Upper lobe of left lung (tissue), 6 donors: ENCODE measurements at regions not wholly inside any gene's neighbourhood (a gene's known extent, or its start where the extent isn't known, plus 50 kb on each side); places are given as distances from the start of the nearest gene placed in this dataset.

ENCODE experiments used
- ATAC-seq, 2 donors: fragments of 200-7000 bp; cut with Tn5 transposase; one replicate each; pipeline ENCODE4 v1.9.1; 2022; ENCODE audit warnings: mild to moderate bottlenecking in 2 of 2, moderate library complexity in 2 of 2; ENCODE audit not compliant: low FRiP score in 2 of 2
- DNase-seq, 2 donors: peaks; one replicate each; pipeline ENCODE4 v3.0.0-alpha.2; 2019 to 2020
- H3K27ac ChIP-seq, 4 donors: fragments of 200-600 bp; sonication (generic); one replicate each; pipeline ENCODE4 v1.5.1; 2016 to 2019
- H3K27me3 ChIP-seq, 4 donors: fragments of 200-600 bp; sonication (generic); one replicate each; pipeline ENCODE4 v1.5.1; 2017 to 2019
- H3K36me3 ChIP-seq, 4 donors: fragments of 200-600 bp; sonication (generic); one replicate each; pipeline ENCODE4 v1.5.1; 2016 to 2019
- H3K4me1 ChIP-seq, 4 donors: fragments of 200-600 bp; sonication (generic); one replicate each; pipeline ENCODE4 v1.5.1; 2018 to 2019
- H3K4me3 ChIP-seq, 4 donors: fragments of 200-600 bp; sonication (generic); one replicate each; pipeline ENCODE4 v1.5.1; 2017 to 2019; ENCODE audit warnings: mild to moderate bottlenecking in 2 of 4, moderate library complexity in 1 of 4
- H3K9me3 ChIP-seq, 4 donors: fragments of 200-600 bp; sonication (generic); one replicate each; pipeline ENCODE4 v1.5.1; 2018 to 2019
- EP300 ChIP-seq, 4 donors: sonication (generic); formaldehyde crosslinking; IDR thresholded peaks; one replicate each; pipeline ENCODE4 v1.5.1; 2017; ENCODE audit warnings: antibody characterized with exemption in 4 of 4, control low read depth in 2 of 4
- POLR2A ChIP-seq, 4 donors: fragments of 450-650 bp; IDR thresholded peaks; one replicate each; pipeline ENCODE4 v1.5.1; 2016 to 2017; ENCODE audit warnings: antibody characterized with exemption in 4 of 4, mild to moderate bottlenecking in 2 of 4
- POLR2AphosphoS5 ChIP-seq, 2 donors: sonication (generic); formaldehyde crosslinking; IDR thresholded peaks; one replicate each; pipeline ENCODE4 v1.5.1; 2017; ENCODE audit warnings: antibody characterized with exemption in 2 of 2
- WGBS, 2 donors: methylation state at CpG; one replicate each; pipeline ENCODE4 v1.1.5; 2017 to 2018; 5-methylcytosine and 5-hydroxymethylcytosine counted together
- TF ChIP-seq, protein P1 (sequence below), 6 experiments: fragments of 450-650 bp in 4 of 6; fragments of 200-600 bp in 2 of 6; sonication (generic) in 2 of 6; IDR thresholded peaks; one replicate each; pipeline ENCODE4 v1.5.1; 2016 to 2019; ENCODE audit warnings: antibody characterized with exemption in 6 of 6
- donor health status: DM: no; HTN: no; CAD: no; lungs with moderate emphysema.
- donor health status: DM: no; HTN: yes; CAD: no; lungs with severe emphysema.

DNA sequence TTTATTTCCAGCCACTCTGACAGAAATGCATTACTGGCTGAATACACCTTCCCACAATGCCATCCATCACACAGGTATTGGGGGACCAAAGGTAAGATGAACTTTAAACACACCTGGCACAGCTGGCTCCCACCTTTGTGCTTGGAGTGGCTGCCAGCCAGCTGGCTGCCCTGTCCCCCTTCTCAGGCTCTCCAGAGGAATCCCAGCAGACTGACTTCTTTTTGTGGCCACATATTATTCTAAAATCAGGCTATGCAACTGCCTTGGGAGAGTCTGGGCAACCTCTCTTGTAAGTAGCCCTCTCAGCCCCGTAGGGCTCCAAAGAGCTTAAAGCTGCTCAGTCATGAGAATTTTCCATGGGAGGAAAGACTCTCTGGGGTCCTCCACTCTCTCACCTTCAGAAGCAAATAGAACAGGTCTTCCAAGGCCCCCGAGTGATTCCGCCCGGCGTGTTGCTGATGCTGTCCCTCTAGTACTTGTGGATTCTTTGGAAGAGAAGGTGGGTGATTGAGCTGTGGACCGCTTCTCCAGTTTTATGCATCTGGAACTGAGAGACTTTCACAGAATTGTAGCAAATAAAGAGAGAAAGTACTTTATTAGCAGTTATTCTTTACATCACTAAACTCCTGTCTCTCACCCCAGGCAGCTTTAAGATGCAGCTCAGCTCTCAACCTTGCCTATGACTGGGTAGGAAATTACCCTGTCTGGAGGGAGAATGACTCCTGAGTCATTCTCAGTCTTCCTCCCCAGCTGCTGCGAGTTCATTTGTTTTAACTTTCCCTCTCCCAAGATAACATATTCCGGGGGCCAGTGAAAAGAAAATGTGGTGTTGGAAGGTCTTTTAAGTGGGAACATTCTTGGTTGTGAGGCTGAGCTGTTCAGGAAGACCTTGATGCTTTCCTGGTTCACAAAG, 159.4 kb upstream of the PITX1 start:
- Histone ChIP-seq H3K27ac (no peak overlapping the region), H3K9me3 (no peaks in the 10 kb centered on the region), H3K36me3 (no peaks in the 10 kb centered on the region), H3K27me3 (peaks cover 0 to 14% (median 5%) of the 10 kb centered on the region in 4 donors), H3K4me3 (no peak overlapping the region), H3K4me1 (peaks cover 3 to 9% (median 8%) of the 10 kb centered on the region in 4 donors)
- TF ChIP-seq, protein P1, sequence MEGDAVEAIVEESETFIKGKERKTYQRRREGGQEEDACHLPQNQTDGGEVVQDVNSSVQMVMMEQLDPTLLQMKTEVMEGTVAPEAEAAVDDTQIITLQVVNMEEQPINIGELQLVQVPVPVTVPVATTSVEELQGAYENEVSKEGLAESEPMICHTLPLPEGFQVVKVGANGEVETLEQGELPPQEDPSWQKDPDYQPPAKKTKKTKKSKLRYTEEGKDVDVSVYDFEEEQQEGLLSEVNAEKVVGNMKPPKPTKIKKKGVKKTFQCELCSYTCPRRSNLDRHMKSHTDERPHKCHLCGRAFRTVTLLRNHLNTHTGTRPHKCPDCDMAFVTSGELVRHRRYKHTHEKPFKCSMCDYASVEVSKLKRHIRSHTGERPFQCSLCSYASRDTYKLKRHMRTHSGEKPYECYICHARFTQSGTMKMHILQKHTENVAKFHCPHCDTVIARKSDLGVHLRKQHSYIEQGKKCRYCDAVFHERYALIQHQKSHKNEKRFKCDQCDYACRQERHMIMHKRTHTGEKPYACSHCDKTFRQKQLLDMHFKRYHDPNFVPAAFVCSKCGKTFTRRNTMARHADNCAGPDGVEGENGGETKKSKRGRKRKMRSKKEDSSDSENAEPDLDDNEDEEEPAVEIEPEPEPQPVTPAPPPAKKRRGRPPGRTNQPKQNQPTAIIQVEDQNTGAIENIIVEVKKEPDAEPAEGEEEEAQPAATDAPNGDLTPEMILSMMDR (IDR thresholded peaks at IDR 0.05) = no peak
- no peak for TF ChIP-seq POLR2A (IDR thresholded peaks at IDR 0.05)
- no peak for TF ChIP-seq EP300 (IDR thresholded peaks at IDR 0.05)
- TF ChIP-seq POLR2AphosphoS5 (IDR thresholded peaks at IDR 0.05) = no peak
- DNase-seq = no peak
- no peak for ATAC-seq
- WGBS, 2 donors = 69 to 81% methylated on average over 8 of the region's 8 CpGs

DNA sequence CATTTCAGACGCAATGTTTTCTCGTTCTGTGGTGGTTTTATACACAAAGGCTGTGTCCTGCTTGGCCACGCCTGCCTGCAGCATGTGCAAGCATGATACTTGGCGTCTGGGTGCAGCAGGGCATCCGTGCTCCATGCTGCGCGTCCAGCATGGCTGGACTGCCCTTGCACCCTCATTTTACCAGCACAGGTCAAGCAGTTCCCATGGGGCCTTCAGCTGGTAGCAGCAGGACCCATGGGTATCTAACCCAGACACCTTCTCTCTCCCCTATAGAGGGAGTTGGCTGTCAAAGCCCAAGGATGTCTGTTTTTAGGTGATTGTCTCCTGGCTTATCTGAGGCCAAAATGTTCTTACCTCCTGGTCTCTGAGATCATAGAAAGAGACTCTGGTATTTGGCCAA, 158.3 kb upstream of the PITX1 start:
- Histone ChIP-seq H3K9me3 (no peaks in the 10 kb centered on the region), H3K36me3 (no peaks in the 10 kb centered on the region), H3K4me3 (no peak overlapping the region), H3K27ac (no peak overlapping the region), H3K4me1 (peaks cover 3 to 9% (median 8%) of the 10 kb centered on the region in 4 donors), H3K27me3 (peaks cover 0 to 14% (median 5%) of the 10 kb centered on the region in 4 donors)
- no peak for TF ChIP-seq POLR2A (IDR thresholded peaks at IDR 0.05)
- no peak for TF ChIP-seq EP300 (IDR thresholded peaks at IDR 0.05)
- TF ChIP-seq, protein P1 (IDR thresholded peaks at IDR 0.05) = no peak
- TF ChIP-seq POLR2AphosphoS5 (IDR thresholded peaks at IDR 0.05) = no peak
- DNase-seq (peak in 1 of 2 donors; percentile 41), ATAC-seq (no peak)
- 81 to 84% methylated on average over 6 to 7 of the region's 7 CpGs for WGBS, 2 donors

DNA sequence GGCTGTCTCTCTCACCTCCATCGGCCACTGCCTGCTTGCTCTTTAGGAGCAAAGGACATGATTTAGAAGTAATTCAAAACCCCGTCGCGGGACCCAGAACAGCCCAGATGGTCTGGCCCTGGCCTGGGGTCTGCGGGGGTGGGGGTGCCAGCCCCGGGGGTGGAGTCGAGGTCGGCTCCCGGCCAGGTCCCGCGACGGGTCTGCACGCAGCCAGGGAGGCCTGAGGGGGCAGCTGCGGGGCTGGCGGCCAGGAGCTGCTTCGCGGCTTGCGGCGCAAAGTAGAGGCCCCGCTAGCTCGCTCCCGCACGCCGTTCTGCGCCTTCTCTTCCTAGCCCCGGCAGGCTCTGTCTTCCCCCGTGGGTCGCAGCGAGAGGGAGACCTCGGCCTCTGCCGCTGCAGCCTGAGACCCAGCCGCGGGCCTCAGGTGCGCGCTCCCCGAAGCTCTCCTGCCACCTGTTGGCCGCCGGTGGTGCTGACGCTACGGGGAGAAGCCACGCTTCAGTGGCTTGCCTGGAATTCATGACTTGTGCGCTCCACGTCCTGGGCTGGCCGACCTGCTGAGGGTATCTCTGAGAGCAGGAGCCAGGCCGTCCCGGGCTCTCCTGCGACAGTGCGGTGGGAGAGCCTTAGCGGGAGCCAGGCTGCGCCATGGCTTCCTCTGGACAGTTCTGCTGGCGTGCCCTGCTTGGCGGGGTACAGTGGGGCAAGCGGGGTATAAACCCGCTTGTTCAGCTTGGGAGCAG, 157.2 kb upstream of the PITX1 start:
- 5 to 21% methylated on average over 21 to 22 of the region's 54 CpGs for WGBS, 2 donors
- no peak overlapping the region for H3K27ac ChIP-seq
- ATAC-seq = peak; percentile 89
- H3K9me3 ChIP-seq = no peaks in the 10 kb centered on the region
- H3K4me1 ChIP-seq = peaks cover 3 to 9% (median 8%) of the 10 kb centered on the region in 4 donors
- no peak for TF ChIP-seq POLR2AphosphoS5 (IDR thresholded peaks at IDR 0.05)
- TF ChIP-seq POLR2A (IDR thresholded peaks at IDR 0.05) = no peak
- no peak for TF ChIP-seq EP300 (IDR thresholded peaks at IDR 0.05)
- TF ChIP-seq, protein P1 (IDR thresholded peaks at IDR 0.05) = peak; percentile 71 to 95 (median 88)
- peak overlapping the region; percentile 13 to 48 (median 33) for H3K4me3 ChIP-seq
- peaks cover 0 to 14% (median 5%) of the 10 kb centered on the region in 4 donors for H3K27me3 ChIP-seq
- peak; percentile 75 to 93 for DNase-seq
- no peaks in the 10 kb centered on the region for H3K36me3 ChIP-seq

DNA sequence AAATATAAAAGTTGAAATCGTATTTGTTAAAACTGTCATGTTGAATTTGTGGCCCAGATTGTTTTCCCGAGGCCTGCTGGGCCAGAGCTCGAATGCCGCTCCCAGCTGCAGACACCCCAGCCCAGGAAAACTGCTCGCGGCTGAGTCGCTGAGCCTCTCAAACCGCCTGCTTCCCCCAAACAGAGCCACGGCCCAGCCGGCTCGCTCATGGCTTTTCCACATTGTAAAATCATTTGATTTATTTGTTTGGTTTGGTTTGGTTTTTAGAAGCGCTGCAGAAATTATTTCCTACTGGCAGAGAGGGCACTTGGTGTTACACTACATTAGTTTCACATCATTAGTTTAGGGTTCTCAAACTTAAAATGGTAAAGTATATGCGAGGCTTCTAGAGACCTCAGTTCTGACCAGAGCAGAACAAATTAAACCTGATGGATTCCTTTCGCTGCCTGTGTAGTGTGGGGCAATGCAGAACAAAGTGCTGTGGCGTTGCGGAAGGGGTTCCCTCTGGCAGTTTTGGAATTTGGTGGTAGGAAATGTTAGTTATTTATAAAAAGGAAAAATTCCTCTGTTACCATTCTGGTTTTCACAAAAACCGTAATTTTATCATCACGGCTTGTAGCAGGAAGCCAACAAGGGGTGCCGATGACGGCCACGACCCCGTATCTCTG, 156.5 kb upstream of the PITX1 start:
- no peaks in the 10 kb centered on the region for H3K36me3 ChIP-seq
- H3K4me1 ChIP-seq = peaks cover 3 to 9% (median 8%) of the 10 kb centered on the region in 4 donors
- H3K27me3 ChIP-seq = peaks cover 0 to 14% (median 5%) of the 10 kb centered on the region in 4 donors
- peak overlapping the region in 2 of 4 donors; percentile 45 to 48 for H3K4me3 ChIP-seq
- DNase-seq (peak in 1 of 2 donors; percentile 57), ATAC-seq (no peak)
- H3K9me3 ChIP-seq = no peaks in the 10 kb centered on the region
- WGBS, 2 donors = 65 to 67% methylated on average over 22 of the region's 22 CpGs
- no peak overlapping the region for H3K27ac ChIP-seq
- TF ChIP-seq POLR2AphosphoS5 (IDR thresholded peaks at IDR 0.05) (no peak), EP300 (IDR thresholded peaks at IDR 0.05) (no peak), POLR2A (IDR thresholded peaks at IDR 0.05) (no peak)
- TF ChIP-seq, protein P1 (IDR thresholded peaks at IDR 0.05) = no peak
